T-helper 1 cell (primary cell): ENCODE measurements at regions not wholly inside any gene's neighbourhood (a gene's known extent, or its start where the extent isn't known, plus 50 kb on each side); places are given as distances from the start of the nearest gene placed in this dataset.

Experiments
- DNase-seq, 5 donors: peaks; one replicate each; pipeline ENCODE4 v3.0.0-alpha.2; 2012 to 2020

DNA sequence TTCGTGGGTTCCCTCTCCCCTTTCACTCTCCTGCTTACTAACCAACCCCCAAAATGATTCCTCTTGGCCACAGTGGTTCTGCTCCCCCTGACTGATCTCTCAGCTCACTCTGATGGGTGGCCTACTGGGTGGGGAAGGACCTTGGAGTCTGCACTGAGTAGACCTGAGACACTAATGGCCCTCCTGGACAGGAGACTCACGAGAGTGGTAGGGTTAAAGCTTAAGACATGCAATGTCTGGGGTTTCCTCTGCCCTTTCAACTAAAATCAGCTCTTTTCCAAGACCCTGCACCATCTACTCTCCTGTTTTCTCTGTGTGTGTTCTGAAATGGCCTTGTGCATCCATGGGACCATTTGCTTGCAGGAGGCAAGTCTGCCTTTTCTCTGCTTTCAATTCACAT, 631.4 kb downstream of the ACTR3B start:
- DNase-seq = no peak

GRCh38 chr7:153392726-153393125, 633.2 kb downstream of the ACTR3B start:
- no peak for DNase-seq

DNA sequence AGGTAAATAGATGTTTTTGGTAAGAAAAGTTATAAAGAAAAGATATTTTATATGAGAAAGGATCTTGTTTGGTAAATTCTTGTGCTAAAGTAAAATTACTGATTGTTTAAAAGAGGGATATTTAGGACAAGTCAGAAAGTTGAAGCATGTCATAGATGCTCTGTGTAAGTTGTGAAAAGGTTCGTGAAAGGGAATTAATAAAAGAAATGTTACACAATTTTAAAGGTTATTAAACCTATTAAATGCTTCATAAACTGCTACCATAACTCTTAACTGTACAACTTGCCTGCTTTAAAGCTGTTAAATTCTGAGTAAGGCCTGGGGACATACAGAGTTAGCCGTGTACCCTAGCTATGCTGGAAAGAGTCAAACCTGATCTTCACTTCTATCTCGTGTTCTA, 634.1 kb downstream of the ACTR3B start:
- DNase-seq = no peak

DNA sequence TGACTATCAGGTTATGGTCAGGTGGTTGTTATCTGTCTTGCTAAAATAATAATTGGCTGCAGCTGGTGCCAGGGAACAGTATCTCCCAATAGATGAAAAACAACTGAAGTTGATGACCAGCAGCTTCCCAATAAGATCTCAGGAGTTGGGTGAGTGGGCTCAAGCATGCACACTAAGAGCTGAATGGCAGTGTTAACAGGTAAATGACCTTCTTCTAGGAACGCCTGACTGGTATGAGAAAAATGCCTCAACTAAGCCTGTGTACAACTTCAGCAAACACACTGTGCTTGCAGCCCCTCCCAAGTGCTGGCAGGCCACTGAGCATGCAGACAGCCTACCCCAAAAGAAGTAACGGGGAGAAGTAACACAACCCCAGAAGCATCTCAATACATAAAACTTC, 636.9 kb downstream of the ACTR3B start:
- DNase-seq = no peak

- no peak for DNase-seq
Observed at GRCh38 chr7:153397459-153397858, 637.9 kb downstream of the ACTR3B start.

DNA sequence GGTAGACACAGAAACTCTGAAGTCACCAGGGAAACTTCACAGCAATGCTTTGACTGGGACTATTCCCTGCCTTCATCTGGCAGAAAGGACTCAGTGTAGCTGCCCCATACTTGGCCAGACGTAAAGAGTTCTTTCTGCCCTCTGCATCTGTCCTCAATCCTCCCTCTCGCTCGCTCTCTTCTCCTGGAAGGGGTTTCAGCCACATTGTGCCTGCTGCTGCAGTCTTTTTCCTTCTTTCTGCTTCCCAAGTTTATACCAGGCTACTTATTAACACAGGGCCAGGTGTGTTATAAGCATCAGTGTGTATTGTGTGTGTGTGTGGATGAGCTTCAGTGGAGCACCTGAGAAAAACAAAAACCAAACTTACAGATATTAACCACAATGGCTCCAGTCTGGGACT, 638.4 kb downstream of the ACTR3B start:
- DNase-seq = no peak

DNA sequence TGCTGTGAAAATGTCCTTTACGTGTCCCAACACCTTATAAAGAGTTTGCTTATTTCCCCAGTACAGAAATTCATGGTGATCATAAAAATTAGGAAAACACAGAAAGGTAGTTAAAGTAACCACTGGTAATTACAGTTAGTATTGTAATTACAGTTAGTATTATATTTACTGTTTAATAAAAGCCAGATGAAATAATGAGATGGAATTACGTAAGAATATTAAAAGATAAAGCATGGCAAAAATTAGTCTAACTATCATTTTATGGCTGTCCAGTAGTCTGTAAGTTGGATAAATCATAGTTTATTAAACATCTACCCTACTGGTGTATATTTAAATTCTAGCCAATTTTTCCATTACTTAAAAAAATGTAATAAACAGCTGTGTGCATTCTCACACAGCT, 638.8 kb downstream of the ACTR3B start:
- no peak for DNase-seq

DNA sequence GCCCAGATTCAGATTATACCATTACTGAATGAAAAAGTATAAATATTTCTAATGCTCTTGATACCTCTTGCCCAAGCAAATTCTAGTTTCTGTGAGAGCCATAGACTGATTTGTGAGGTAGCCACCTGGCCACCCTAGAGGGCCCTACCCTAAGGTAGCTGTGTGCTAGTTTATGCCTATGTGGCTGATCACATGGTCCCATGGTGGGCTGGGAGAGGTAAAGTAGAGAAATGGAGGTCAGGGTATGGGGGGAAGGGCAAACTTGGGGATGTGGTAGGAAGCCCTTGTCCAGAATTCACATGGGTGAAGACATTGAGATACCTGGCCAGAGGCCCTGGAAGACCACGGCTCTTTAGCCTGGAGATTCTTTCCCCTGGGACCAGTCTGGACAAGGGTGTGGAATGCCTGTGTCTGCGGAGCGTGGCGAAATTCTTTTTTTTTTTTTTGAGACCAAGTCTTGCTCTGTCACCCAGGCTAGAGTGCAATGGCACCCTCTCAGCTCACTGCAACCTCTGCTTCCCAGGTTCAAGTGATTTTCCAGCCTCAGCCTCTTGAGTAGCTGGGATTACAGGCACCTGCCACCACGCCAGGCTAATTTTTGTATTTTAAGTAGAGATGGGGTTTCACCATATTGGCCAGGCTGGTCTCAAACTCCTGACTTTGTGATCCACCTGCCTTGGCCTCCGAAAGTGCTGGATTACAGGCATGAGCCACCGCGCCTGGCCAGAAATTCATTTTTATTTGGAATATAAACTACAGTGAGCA, 639.4 kb downstream of the ACTR3B start:
- DNase-seq = no peak

DNA sequence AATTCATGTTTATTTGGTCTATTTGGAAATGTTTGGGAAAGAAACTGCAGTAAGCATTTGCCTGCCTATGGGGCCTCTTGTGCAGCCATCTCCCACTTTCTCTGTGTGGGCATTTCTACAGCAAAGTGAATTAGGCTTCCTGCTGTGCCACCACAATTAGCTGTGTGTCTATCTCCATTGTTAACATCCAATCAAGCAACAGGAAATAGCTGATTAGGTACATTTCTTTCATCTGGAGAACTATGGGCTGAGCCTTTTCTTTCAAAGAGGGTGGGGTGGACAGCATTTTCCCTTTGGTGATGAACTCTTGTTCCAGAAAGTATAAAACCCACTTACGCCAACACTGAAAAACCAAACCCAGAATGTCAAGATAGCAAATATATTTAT, 640.0 kb downstream of the ACTR3B start:
- DNase-seq = no peak

DNA sequence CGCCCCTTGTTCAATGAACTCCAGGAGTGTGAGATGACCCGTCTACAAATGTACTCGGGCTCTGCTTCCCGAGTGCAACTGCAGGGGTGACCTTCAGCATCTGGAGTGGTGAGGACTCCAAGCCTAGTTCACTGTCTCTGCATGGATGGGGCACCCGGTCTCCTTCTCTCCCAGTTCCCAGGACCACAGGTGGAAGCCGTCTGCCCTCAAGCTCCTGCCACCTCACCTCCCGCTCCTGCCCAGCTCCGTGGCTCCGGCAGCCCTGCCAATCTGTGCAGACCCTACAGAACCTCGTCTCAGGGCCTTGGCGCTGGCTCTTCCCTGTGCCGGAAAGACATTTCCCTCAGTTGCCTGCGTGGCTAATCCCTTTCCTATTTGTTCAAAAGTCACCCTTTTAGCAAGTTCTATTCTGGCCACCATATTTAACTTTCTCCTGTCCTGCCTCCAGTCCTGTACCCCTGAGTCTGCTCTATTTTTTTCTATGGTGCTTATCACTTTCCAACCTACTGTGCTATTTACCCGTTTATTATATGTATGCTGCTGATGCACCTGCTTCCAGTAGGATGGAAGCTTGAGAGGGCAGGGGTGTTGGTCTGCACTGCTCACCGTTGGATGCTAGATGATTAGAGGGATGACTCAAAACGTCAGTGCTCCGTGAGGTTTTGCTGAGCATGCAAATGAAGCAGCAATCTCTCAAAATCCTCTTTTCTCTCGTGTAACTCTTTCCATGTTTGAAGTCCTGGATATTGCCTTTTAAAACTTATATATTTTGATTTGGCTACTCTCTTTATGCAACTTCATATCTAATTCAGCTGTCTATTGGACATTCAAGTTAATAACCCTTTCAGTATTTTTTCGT, 641.4 kb downstream of the ACTR3B start:
- no peak for DNase-seq

GRCh38 chr7:153401795-153402720, 642.5 kb downstream of the ACTR3B start:
- no peak for DNase-seq

GRCh38 chr7:153402721-153403541, 643.4 kb downstream of the ACTR3B start:
- no peak for DNase-seq

- no peak for DNase-seq
Observed at GRCh38 chr7:153404124-153404523, 644.6 kb downstream of the ACTR3B start.

GRCh38 chr7:153404781-153405279, 645.3 kb downstream of the ACTR3B start:
- DNase-seq = no peak

DNA sequence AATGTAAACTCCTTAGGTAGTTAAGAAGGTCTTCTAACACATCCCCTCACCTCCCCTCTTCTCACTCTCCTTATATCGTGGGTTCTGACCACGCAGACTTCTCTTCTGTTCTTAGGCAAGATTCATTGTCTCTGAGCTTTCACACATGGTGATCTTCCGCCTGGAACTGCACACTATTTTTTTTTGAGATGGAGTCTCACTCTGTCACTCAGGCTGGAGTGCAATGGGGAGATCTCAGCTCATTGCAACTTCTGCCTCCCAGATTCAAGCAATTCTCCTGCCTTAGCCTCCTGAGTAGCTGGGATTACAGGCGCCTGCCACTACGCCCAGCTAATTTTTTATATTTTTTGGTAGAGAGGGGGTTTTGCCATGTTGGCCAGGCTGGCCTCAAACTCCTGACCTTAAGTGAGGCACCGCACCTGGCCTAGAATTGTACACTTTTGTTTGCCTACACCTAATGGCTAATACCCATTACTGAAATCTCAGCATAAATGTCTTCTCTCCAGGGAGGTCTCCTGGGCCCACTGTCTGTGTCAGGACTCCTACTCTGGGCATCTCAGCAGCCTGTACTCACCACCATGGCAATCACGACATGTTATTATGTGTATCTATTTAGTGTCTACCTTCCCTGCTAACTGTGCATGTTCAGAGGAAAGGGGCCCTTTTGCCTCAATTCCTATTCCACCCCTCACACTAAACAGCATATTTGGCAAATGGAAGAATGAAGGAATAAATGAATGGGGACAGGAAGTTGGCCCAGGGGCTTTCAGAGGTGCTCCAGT, 646.3 kb upstream of the DPP6 start:
- DNase-seq = no peak

DNA sequence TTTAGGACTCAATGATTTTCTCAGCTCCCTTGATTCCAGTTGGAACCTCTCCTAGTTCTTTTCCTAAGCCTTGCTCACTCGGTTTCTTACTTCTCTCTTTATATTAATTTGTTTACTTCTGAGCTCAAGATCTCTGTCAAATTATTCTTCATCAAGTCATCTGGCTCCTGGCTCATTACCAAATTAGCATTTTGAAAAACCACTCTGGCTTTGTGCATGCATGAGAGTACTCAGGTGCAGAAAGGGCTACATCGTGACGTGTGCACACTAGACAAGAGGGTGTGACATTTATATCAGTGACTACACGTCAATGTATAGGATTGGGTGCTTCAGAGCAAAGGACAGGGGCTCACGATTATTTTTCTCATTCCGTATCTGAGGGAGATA, 645.7 kb upstream of the DPP6 start:
- DNase-seq = no peak

- no peak for DNase-seq
Observed at GRCh38 chr7:153407291-153408046, 644.7 kb upstream of the DPP6 start.

DNA sequence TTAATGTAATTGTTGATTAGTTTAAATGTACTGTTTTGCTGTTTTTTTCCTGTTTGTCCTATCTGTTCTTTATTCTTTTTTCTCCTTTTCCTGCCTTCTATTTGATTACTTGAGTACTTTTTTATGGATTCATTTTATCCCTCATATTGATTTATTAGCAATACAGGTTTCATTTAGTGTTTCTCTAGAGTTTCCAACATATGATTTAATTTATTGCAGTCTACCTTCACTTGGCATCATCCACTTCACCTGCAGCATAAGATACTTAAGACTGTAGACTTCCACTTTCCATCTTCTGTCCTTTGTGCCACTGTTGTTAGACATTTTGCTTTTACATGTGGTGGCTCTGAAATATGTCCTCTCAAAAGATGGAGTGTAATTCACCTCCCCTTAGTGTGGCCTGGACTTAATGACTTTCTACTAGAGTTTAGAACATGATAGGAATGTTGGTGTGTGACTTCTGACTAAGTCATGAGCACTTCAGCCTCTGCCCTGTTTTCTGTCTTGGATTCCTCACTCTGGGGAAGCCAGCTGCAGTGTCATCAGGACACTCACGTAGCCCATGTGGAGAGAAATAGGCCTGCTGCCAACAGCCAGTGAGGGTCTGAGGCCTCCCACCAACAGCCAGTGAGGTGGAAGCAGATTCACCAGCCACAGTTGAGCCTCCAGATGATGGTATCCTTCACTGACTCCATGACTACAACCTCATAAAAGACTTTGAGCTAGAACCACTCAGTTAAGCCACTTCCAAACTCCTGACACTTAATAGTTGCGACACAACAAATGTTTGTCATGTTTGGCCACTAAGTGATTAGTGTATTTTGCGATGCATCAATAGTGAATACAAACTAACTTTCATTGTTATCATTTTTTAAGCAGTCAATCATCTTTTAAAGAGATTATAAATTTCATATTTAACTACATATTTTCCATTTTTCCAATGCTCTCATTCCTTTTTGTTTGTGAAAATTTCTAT, 643.5 kb upstream of the DPP6 start:
- no peak for DNase-seq
